ENCODE measurements at regions not wholly inside any gene's neighbourhood (a gene's known extent, or its start where the extent isn't known, plus 50 kb on each side); places are given as distances from the start of the nearest gene placed in this dataset.
A peak's percentile ranks its signal among the peaks of the same experiment; 100 is the strongest.

DNA sequence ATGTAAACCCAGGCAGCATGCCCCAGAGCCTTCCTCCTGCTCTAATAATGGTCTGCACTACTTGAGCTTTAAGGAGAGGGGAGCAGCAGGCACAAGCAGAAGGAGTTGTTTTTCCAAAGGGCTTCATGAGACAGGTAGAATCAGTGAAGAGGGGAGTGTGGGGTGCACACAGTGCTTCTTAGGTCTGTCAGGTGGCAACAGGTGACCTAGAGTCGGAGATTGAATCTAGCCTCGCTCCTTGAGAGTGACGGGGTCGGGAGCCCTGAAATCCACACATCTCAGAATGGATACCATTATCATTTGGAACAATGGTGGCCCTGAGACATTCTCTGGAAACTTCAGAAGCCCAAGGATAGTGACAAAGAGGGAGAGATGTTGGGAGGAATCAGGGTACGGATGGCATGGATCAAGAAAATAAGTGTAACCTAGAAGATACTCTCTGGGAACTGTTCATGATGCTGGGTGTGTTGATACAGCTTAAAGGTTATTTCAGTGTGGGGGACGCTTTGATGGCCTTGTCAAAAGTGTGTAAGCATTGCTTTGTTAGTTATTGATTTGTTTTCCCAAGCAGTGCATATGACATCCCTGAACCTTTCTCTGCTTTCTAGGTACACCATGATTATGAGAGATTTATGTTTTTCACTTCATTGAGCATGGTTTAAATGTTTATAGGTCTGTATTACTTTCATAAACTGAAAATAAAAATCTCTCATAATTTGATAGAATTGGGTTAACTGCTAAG lies 77.8 kb upstream of the L3MBTL3 start:
- Histone ChIP-seq H3K27me3 (no peaks in the 10 kb centered on the region), H3K9me3 (no peaks in the 10 kb centered on the region), H3K27ac (no peak overlapping the region), H3K4me3 (no peak overlapping the region), H3K36me3 (no peaks in the 10 kb centered on the region), H3K4me1 (no peaks in the 10 kb centered on the region)
- DNase-seq (ENCODE audit: low spot score), result no peak
- TF ChIP-seq, protein P1, sequence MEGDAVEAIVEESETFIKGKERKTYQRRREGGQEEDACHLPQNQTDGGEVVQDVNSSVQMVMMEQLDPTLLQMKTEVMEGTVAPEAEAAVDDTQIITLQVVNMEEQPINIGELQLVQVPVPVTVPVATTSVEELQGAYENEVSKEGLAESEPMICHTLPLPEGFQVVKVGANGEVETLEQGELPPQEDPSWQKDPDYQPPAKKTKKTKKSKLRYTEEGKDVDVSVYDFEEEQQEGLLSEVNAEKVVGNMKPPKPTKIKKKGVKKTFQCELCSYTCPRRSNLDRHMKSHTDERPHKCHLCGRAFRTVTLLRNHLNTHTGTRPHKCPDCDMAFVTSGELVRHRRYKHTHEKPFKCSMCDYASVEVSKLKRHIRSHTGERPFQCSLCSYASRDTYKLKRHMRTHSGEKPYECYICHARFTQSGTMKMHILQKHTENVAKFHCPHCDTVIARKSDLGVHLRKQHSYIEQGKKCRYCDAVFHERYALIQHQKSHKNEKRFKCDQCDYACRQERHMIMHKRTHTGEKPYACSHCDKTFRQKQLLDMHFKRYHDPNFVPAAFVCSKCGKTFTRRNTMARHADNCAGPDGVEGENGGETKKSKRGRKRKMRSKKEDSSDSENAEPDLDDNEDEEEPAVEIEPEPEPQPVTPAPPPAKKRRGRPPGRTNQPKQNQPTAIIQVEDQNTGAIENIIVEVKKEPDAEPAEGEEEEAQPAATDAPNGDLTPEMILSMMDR (IDR thresholded peaks at IDR 0.05), result no peak

DNA sequence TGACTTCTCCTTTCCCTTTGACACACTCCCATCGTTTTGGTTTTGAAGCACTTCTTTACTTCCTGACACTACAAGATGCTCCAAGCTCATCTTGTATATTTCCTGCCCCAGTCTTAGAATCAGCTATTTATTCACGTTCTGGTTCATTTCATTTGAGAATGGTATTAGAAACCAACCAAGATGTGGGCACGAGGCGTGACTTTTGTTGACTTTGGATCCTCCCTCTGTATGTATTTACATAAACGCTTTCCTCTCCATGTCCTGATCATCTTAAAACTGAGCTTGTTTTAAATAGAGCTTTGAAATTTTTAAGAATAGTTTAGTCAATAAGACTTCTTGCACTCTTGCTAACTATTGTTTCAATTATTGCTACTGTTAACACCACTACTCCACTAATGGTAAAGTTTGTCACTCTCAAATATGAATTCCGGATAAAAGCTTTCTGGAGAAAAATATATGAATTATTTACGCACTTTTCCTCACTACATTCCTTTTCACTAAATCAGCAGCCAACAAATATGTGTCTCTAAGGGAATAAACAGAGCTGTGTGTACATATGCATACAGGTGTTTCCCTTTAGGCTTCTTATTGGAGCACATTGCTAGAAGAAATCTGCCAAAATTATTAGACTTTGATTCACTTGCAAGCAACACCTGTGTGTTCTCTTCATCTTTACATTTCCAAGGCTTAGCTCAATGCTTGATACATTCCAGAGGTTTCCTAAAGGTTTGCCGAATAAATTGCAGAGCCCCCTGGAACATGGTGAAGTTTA lies 77.3 kb upstream of the TMEM244 start:
- DNase-seq (ENCODE audit: low spot score), result no peak
- Histone ChIP-seq H3K27ac (no peak overlapping the region), H3K4me1 (no peaks in the 10 kb centered on the region), H3K4me3 (no peak overlapping the region), H3K36me3 (no peaks in the 10 kb centered on the region), H3K9me3 (no peaks in the 10 kb centered on the region), H3K27me3 (no peaks in the 10 kb centered on the region)
- TF ChIP-seq, protein P1 (IDR thresholded peaks at IDR 0.05), result no peak

DNA sequence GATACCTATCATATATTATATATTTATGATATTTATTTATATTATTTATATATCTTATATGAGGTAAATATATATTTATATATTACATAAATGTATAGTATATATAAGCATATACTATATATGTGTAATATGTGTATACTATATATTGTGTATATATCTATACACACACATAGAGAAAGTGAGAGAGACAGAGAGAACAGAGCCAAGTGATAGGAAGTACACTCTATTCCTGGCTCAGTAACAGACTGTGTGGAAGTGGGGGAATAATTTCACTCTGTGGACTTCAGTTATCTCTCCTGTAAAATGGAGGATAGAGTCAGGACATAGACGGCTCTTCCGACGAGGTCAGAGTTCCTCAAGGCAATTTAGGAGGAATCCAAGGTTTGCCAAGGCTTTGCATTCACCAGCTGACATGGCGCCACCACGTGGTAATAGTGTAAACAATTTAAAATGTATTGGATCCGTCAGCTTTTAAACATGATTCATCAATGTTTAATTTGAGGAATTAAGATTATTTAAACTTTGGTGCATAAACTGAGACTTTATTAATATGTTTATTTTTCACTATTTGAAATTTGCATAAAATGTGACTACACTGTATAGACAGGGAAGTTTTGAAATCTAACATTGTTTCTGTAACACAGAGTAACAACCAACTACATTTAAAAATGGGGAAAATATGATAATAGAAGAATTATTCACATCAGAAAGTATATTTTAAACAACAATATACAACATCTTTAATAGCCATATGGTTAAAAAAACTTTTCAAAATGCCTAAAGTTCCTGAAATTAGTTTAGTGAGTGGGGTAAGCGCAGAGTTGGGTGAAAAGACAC lies 75.4 kb upstream of the TMEM244 start:
- TF ChIP-seq, protein P1 (IDR thresholded peaks at IDR 0.05), result peak; percentile 34 to 62
- H3K4me1 ChIP-seq, result no peaks in the 10 kb centered on the region
- no peaks in the 10 kb centered on the region for H3K27me3 ChIP-seq
- no peak overlapping the region for H3K27ac ChIP-seq
- no peaks in the 10 kb centered on the region for H3K9me3 ChIP-seq
- no peak overlapping the region for H3K4me3 ChIP-seq
- no peak for DNase-seq (ENCODE audit: low spot score)
- no peaks in the 10 kb centered on the region for H3K36me3 ChIP-seq

DNA sequence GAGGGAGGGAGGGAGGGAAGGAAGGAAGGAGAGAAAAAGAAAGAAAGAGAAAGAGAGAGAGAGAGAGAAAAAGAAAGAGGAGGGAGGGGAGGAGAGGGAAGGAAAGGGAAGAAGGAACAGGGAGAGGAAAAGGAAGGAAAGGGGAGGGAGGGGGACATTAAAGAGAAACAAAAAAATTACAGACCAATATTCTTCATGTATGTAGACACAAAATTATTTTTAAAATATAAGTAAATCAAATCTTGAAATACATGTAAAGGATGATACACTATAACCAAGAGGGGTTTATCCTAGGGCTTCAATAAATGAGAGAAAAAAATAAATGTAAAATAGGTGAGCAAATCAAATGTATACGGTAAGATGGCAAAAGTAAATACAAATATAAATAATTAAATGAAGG lies 71.2 kb upstream of the TMEM244 start:
- H3K9me3 ChIP-seq, result no peaks in the 10 kb centered on the region
- H3K36me3 ChIP-seq, result no peaks in the 10 kb centered on the region
- H3K4me1 ChIP-seq, result no peaks in the 10 kb centered on the region
- no peaks in the 10 kb centered on the region for H3K27me3 ChIP-seq
- H3K4me3 ChIP-seq, result no peak overlapping the region
- H3K27ac ChIP-seq, result no peak overlapping the region
- DNase-seq (ENCODE audit: low spot score), result no peak
- TF ChIP-seq, protein P1 (IDR thresholded peaks at IDR 0.05), result no peak

DNA sequence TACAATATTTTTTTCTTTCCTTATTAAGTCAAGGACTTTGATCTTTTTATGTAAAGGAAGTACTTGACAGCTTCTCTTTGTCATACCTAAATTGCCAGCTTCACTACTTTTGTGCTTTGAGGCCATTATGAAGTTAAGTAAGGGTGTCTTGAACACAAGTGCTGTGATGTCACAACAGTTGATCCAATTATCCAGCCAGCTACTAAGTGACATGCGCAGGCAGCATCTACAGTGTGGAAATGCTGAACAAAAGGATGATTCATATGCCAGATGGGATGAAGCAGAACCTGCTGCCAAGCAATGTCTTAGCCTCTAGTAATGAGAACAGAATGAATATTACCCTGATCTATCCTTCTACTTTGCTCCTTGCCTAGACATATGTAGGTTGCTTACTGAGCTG lies 68.3 kb upstream of the TMEM244 start:
- TF ChIP-seq, protein P1 (IDR thresholded peaks at IDR 0.05), result no peak

More for the DNA sequence above, 68.3 kb upstream of the TMEM244 start:
- no peak for DNase-seq (ENCODE audit: low spot score)
- Histone ChIP-seq H3K9me3 (no peaks in the 10 kb centered on the region), H3K4me1 (no peaks in the 10 kb centered on the region), H3K27me3 (no peaks in the 10 kb centered on the region), H3K4me3 (no peak overlapping the region), H3K27ac (no peak overlapping the region), H3K36me3 (no peaks in the 10 kb centered on the region)

Data from right atrium auricular region (tissue), 2 donors.